ENCODE measurements at regions not wholly inside any gene's neighbourhood (a gene's known extent, or its start where the extent isn't known, plus 50 kb on each side); places are given as distances from the start of the nearest gene placed in this dataset.

- no peak for TF ChIP-seq EZH2phosphoT487 (IDR thresholded peaks at IDR 0.05; ENCODE audit: borderline replicate concordance, low read depth)
- TF ChIP-seq SMC3 (IDR thresholded peaks at IDR 0.05; ENCODE audit: low read depth, low read length): no peak
- no peak for TF ChIP-seq CTCF (IDR thresholded peaks at IDR 0.05)
- TF ChIP-seq, protein P1, sequence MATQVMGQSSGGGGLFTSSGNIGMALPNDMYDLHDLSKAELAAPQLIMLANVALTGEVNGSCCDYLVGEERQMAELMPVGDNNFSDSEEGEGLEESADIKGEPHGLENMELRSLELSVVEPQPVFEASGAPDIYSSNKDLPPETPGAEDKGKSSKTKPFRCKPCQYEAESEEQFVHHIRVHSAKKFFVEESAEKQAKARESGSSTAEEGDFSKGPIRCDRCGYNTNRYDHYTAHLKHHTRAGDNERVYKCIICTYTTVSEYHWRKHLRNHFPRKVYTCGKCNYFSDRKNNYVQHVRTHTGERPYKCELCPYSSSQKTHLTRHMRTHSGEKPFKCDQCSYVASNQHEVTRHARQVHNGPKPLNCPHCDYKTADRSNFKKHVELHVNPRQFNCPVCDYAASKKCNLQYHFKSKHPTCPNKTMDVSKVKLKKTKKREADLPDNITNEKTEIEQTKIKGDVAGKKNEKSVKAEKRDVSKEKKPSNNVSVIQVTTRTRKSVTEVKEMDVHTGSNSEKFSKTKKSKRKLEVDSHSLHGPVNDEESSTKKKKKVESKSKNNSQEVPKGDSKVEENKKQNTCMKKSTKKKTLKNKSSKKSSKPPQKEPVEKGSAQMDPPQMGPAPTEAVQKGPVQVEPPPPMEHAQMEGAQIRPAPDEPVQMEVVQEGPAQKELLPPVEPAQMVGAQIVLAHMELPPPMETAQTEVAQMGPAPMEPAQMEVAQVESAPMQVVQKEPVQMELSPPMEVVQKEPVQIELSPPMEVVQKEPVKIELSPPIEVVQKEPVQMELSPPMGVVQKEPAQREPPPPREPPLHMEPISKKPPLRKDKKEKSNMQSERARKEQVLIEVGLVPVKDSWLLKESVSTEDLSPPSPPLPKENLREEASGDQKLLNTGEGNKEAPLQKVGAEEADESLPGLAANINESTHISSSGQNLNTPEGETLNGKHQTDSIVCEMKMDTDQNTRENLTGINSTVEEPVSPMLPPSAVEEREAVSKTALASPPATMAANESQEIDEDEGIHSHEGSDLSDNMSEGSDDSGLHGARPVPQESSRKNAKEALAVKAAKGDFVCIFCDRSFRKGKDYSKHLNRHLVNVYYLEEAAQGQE (IDR thresholded peaks at IDR 0.05; ENCODE audit: low read depth, low read length): no peak
- TF ChIP-seq RCOR1 (IDR thresholded peaks at IDR 0.05; ENCODE audit: low read length): no peak
- TF ChIP-seq POLR2AphosphoS5 (IDR thresholded peaks at IDR 0.05; ENCODE audit: low read depth, low read length): no peak
- TF ChIP-seq ELF1 (IDR thresholded peaks at IDR 0.05): no peak
- TF ChIP-seq, protein P2, sequence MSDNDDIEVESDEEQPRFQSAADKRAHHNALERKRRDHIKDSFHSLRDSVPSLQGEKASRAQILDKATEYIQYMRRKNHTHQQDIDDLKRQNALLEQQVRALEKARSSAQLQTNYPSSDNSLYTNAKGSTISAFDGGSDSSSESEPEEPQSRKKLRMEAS (IDR thresholded peaks at IDR 0.05; ENCODE audit: low read depth): no peak
- no peak for TF ChIP-seq NFIC (IDR thresholded peaks at IDR 0.05; ENCODE audit: borderline replicate concordance)
Observed at GRCh38 chr6:81362246-81362645, 390.2 kb downstream of the TENT5A start.
